Neural cell (in vitro differentiated cells): ENCODE measurements at regions not wholly inside any gene's neighbourhood (a gene's known extent, or its start where the extent isn't known, plus 50 kb on each side); places are given as distances from the start of the nearest gene placed in this dataset.

Source experiments
- H2AFZ ChIP-seq: fragments of 200-600, 300-800 bp; sonication (generic), shearing (Covaris generic); 2 replicates; pipeline ENCODE4 v1.6.0; 2014; ENCODE audit warnings: low read depth, mild to moderate bottlenecking, antibody characterized with exemption, low read length, moderate library complexity
- H3F3A ChIP-seq: fragments of 200-600 bp; shearing (Covaris generic); 2 replicates; pipeline ENCODE4 v1.6.1; 2016; ENCODE audit warnings: mild to moderate bottlenecking, moderate library complexity, mixed read lengths, antibody characterized with exemption, low read length; ENCODE audit not compliant: insufficient read depth, poor library complexity, severe bottlenecking
- H3K27ac ChIP-seq: fragments of 200-600, 300-800 bp; sonication (generic), shearing (Covaris generic); 2 replicates; pipeline ENCODE4 v1.5.1; 2014; ENCODE audit warnings: mild to moderate bottlenecking, low read length, moderate library complexity
- H3K27me3 ChIP-seq: fragments of 300-800, 200-600 bp; sonication (generic), shearing (Covaris generic); 2 replicates; pipeline ENCODE4 v1.6.0; 2014; ENCODE audit warnings: mild to moderate bottlenecking, low read depth, low read length, moderate library complexity; ENCODE audit not compliant: insufficient read depth
- H3K36me3 ChIP-seq: fragments of 300-800, 200-600 bp; sonication (generic), shearing (Covaris generic); 2 replicates; pipeline ENCODE4 v1.5.1; 2014; ENCODE audit warnings: mild to moderate bottlenecking, antibody characterized with exemption, low read length, moderate library complexity; ENCODE audit not compliant: insufficient read depth
- H3K4me2 ChIP-seq: fragments of 300-800, 200-600 bp; sonication (generic), shearing (Covaris generic); 2 replicates; pipeline ENCODE4 v1.6.0; 2014; ENCODE audit warnings: mild to moderate bottlenecking, low read length
- H3K4me3 ChIP-seq: fragments of 300-800, 200-600 bp; sonication (generic), shearing (Covaris generic); 2 replicates; pipeline ENCODE4 v1.5.1; 2014; ENCODE audit warnings: mild to moderate bottlenecking, low read length, moderate library complexity
- H3K79me2 ChIP-seq: fragments of 200-600 bp; shearing (Covaris generic); replicated peaks from 2 replicates; pipeline ENCODE4 v1.6.0; 2014; ENCODE audit warnings: mild to moderate bottlenecking, low read length, moderate library complexity; ENCODE audit not compliant: insufficient read depth
- H3K9ac ChIP-seq: fragments of 300-800, 200-600 bp; sonication (generic), shearing (Covaris generic); 2 replicates; pipeline ENCODE4 v1.6.1; 2016; ENCODE audit warnings: mild to moderate bottlenecking, low read length, mixed read lengths
- H3K9me2 ChIP-seq: fragments of 200-600 bp; shearing (Covaris generic); 2 replicates; pipeline ENCODE4 v1.6.1; 2016; ENCODE audit warnings: mild to moderate bottlenecking, low read length, mixed read lengths; ENCODE audit not compliant: insufficient read depth
- H3K9me3 ChIP-seq: fragments of 200-600, 300-800 bp; sonication (generic), shearing (Covaris generic); 2 replicates; pipeline ENCODE4 v1.6.1; 2016; ENCODE audit warnings: mild to moderate bottlenecking, mixed run types, low read length, moderate library complexity, mixed read lengths
- H4K20me1 ChIP-seq: fragments of 200-600 bp; shearing (Covaris generic); 2 replicates; pipeline ENCODE4 v1.6.1; 2016; ENCODE audit warnings: mild to moderate bottlenecking, mixed run types; ENCODE audit not compliant: insufficient read depth
- EP300 ChIP-seq: fragments of 450-650 bp; conservative IDR thresholded peaks from 2 replicates; pipeline ENCODE4 v1.6.1; 2014; ENCODE audit warnings: antibody characterized with exemption, mild to moderate bottlenecking, moderate library complexity; ENCODE audit not compliant: poor library complexity, severe bottlenecking
- EZH2 ChIP-seq: fragments of 200-600, 300-800 bp; shearing (Covaris generic), sonication (generic); IDR thresholded peaks from 2 replicates; pipeline ENCODE4 v1.6.1; 2014; ENCODE audit warnings: antibody characterized with exemption, low read length, borderline replicate concordance, mild to moderate bottlenecking; ENCODE audit not compliant: insufficient read depth, poor library complexity, severe bottlenecking
- MXI1 ChIP-seq: fragments of 450-650 bp; conservative IDR thresholded peaks from 2 replicates; pipeline ENCODE4 v1.6.1; 2014; ENCODE audit warnings: antibody characterized with exemption, mild to moderate bottlenecking; ENCODE audit not compliant: poor library complexity, severe bottlenecking
- POLR2AphosphoS5 ChIP-seq: IDR thresholded peaks from 2 replicates; pipeline ENCODE4 v1.6.1; 2012
- RAD21 ChIP-seq: fragments of 450-650 bp; conservative IDR thresholded peaks from 2 replicates; pipeline ENCODE4 v1.6.1; 2014; ENCODE audit warnings: antibody characterized with exemption, mild to moderate bottlenecking, moderate library complexity
- SMC3 ChIP-seq: fragments of 450-650 bp; conservative IDR thresholded peaks from 2 replicates; pipeline ENCODE4 v1.6.1; 2014; ENCODE audit warnings: antibody characterized with exemption, mild to moderate bottlenecking, moderate library complexity; ENCODE audit not compliant: poor library complexity
- TAF1 ChIP-seq: IDR thresholded peaks from 2 replicates; pipeline ENCODE4 v1.6.1; 2012; ENCODE audit warnings: low read depth
- TF ChIP-seq, protein P1 (sequence below): fragments of 450-650 bp; IDR thresholded peaks from 2 replicates; pipeline ENCODE4 v1.5.1; 2014; ENCODE audit warnings: antibody characterized with exemption, mild to moderate bottlenecking, moderate library complexity; ENCODE audit not compliant: poor library complexity, severe bottlenecking
- TF ChIP-seq, protein P2 (sequence below): IDR thresholded peaks from 2 replicates; pipeline ENCODE4 v1.6.1; 2012; ENCODE audit warnings: borderline replicate concordance

DNA sequence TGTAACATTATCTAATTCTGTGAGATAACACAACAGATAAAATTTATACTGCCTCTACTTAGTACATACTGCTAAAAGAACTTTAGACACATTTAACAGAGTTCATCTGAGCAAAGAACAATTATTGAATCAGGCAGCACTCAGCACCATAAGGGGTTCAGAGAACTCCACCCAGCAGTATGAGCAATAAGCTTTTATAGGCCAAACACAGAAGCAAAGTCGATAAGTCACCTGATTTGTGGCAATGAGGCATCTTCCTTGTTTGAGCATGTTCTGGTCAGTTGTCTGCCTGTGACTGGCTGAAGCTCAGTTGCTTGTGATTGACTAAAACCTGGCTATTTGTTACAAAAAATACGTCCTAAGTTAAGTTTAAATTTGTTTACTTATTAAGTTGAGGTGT lies 746.1 kb upstream of the DDX18 start:
- Histone ChIP-seq H3K9me2 (no peaks in the 10 kb centered on the region), H3F3A (no peaks in the 10 kb centered on the region), H3K79me2 (no peaks in the 10 kb centered on the region), H3K4me2 (no peak overlapping the region), H3K4me3 (no peak overlapping the region), H3K9me3 (no peaks in the 10 kb centered on the region), H3K27ac (no peak overlapping the region), H3K36me3 (no peaks in the 10 kb centered on the region), H3K9ac (no peak overlapping the region), H3K27me3 (no peaks in the 10 kb centered on the region), H2AFZ (no peak overlapping the region), H4K20me1 (no peaks in the 10 kb centered on the region)
- TF ChIP-seq, protein P1, sequence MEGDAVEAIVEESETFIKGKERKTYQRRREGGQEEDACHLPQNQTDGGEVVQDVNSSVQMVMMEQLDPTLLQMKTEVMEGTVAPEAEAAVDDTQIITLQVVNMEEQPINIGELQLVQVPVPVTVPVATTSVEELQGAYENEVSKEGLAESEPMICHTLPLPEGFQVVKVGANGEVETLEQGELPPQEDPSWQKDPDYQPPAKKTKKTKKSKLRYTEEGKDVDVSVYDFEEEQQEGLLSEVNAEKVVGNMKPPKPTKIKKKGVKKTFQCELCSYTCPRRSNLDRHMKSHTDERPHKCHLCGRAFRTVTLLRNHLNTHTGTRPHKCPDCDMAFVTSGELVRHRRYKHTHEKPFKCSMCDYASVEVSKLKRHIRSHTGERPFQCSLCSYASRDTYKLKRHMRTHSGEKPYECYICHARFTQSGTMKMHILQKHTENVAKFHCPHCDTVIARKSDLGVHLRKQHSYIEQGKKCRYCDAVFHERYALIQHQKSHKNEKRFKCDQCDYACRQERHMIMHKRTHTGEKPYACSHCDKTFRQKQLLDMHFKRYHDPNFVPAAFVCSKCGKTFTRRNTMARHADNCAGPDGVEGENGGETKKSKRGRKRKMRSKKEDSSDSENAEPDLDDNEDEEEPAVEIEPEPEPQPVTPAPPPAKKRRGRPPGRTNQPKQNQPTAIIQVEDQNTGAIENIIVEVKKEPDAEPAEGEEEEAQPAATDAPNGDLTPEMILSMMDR = no peak
- TF ChIP-seq EP300 = no peak
- TF ChIP-seq EZH2 = no peak
- TF ChIP-seq SMC3 = no peak
- TF ChIP-seq TAF1 = no peak
- TF ChIP-seq MXI1 = no peak
- no peak for TF ChIP-seq RAD21
- TF ChIP-seq, protein P2, sequence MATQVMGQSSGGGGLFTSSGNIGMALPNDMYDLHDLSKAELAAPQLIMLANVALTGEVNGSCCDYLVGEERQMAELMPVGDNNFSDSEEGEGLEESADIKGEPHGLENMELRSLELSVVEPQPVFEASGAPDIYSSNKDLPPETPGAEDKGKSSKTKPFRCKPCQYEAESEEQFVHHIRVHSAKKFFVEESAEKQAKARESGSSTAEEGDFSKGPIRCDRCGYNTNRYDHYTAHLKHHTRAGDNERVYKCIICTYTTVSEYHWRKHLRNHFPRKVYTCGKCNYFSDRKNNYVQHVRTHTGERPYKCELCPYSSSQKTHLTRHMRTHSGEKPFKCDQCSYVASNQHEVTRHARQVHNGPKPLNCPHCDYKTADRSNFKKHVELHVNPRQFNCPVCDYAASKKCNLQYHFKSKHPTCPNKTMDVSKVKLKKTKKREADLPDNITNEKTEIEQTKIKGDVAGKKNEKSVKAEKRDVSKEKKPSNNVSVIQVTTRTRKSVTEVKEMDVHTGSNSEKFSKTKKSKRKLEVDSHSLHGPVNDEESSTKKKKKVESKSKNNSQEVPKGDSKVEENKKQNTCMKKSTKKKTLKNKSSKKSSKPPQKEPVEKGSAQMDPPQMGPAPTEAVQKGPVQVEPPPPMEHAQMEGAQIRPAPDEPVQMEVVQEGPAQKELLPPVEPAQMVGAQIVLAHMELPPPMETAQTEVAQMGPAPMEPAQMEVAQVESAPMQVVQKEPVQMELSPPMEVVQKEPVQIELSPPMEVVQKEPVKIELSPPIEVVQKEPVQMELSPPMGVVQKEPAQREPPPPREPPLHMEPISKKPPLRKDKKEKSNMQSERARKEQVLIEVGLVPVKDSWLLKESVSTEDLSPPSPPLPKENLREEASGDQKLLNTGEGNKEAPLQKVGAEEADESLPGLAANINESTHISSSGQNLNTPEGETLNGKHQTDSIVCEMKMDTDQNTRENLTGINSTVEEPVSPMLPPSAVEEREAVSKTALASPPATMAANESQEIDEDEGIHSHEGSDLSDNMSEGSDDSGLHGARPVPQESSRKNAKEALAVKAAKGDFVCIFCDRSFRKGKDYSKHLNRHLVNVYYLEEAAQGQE = no peak
- no peak for TF ChIP-seq POLR2AphosphoS5

DNA sequence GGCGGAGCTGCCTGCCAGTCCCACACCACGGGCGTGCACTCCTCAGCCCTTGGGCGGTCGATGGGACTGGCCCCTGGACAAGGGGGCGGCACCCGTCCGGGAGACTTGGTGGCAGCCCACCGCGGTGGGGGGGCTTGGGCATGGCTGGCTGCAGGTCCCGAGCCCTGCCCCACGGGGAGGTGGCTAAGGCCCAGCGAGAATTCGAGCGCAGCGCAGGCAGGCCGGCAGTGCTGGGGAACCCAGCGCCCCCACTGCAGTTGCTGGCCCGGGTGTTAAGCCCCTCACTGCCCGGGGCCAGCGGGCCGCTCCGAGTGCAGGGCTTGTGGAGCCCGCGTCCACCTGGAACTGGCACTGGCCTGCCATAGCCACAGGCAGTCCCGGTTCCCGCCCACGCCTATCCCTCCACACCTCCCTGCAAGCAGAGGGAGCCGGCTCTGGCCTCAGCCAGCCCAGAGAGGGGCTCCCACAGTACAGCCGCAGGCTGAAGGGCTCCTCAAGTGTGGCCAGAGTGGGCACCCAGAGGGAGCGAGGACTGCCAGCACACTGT lies 742.9 kb upstream of the DDX18 start:
- no peaks in the 10 kb centered on the region for H4K20me1 ChIP-seq
- H3K9me2 ChIP-seq = no peaks in the 10 kb centered on the region
- no peak overlapping the region for H3K4me3 ChIP-seq
- H3K9me3 ChIP-seq = no peaks in the 10 kb centered on the region
- H3K27me3 ChIP-seq = no peaks in the 10 kb centered on the region
- no peak overlapping the region for H3K9ac ChIP-seq
- TF ChIP-seq SMC3 (no peak), MXI1 (no peak), TAF1 (no peak), RAD21 (no peak), EZH2 (no peak), POLR2AphosphoS5 (no peak), EP300 (no peak)
- TF ChIP-seq, protein P1 = no peak
- TF ChIP-seq, protein P2 = no peak
- H2AFZ ChIP-seq = no peak overlapping the region
- H3K79me2 ChIP-seq = no peaks in the 10 kb centered on the region
- H3K27ac ChIP-seq = no peak overlapping the region
- no peaks in the 10 kb centered on the region for H3K36me3 ChIP-seq
- no peak overlapping the region for H3K4me2 ChIP-seq
- no peaks in the 10 kb centered on the region for H3F3A ChIP-seq
